GM19468 (cell line): ENCODE measurements at regions not wholly inside any gene's neighbourhood (a gene's known extent, or its start where the extent isn't known, plus 50 kb on each side); places are given as distances from the start of the nearest gene placed in this dataset.

Experiments used
- ATAC-seq: cut with Tn5 transposase; IDR thresholded peaks from one replicate; pipeline ENCODE4 v1.9.1; 2021; ENCODE audit warnings: mild to moderate bottlenecking, moderate library complexity, moderate number of reproducible peaks; ENCODE audit not compliant: unreplicated experiment; ENCODE audit errors: extremely low read depth

GRCh38 chr3:70120357-70120966 is 120.9 kb downstream of the SAMMSON start:
- ATAC-seq = peak; percentile 96

- ATAC-seq = no peak
Measured at GRCh38 chr3:70127192-70127591, 127.7 kb downstream of the SAMMSON start.

GRCh38 chr3:70137366-70137765 is 137.8 kb downstream of the SAMMSON start:
- no peak for ATAC-seq

GRCh38 chr3:70138606-70139005 is 139.1 kb downstream of the SAMMSON start:
- ATAC-seq = no peak
